ENCODE measurements at regions not wholly inside any gene's neighbourhood (a gene's known extent, or its start where the extent isn't known, plus 50 kb on each side); places are given as distances from the start of the nearest gene placed in this dataset.

DNA sequence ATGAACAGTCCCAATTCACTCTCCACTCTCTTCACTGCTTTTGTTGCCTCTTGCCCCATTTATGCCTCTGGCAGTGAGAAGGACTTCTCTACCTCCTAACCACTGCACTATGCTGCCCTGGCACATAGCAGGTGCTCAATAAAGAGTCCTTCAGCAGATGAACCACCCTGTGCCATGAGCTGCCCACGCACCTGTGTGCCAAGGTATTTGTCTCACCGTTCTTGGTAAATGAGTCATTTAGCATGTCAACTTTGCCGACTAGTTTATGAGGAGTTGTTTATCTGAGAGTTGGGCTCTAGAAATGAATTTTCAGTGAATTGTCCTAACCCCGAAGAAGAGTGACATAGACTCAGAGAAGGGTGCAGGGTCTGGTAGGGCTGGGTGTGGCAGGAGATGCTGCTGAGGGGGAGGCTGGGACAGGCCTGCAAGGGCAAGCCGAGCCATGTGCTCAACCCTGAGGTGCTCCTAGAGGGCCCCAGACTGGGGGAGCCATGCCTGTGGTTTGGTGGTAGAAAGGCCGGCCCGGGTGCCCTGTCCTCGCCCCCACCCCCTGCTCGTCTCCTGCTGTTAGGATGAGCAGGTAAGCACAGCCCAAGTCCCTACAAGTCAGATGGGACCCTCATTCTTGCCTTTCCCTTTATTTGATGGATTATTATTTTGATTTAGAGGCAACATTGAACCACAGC, 654.5 kb downstream of the MATN1 start:
- Histone ChIP-seq H3K9me3 (no peaks in the 10 kb centered on the region), H3K36me3 (no peaks in the 10 kb centered on the region), H3K27ac (no peak overlapping the region), H3K4me1 (no peaks in the 10 kb centered on the region), H3K4me3 (no peak overlapping the region), H3K27me3 (peaks cover 0 to 8% (median 2%) of the 10 kb centered on the region in 7 donors)
- TF ChIP-seq, protein P1, sequence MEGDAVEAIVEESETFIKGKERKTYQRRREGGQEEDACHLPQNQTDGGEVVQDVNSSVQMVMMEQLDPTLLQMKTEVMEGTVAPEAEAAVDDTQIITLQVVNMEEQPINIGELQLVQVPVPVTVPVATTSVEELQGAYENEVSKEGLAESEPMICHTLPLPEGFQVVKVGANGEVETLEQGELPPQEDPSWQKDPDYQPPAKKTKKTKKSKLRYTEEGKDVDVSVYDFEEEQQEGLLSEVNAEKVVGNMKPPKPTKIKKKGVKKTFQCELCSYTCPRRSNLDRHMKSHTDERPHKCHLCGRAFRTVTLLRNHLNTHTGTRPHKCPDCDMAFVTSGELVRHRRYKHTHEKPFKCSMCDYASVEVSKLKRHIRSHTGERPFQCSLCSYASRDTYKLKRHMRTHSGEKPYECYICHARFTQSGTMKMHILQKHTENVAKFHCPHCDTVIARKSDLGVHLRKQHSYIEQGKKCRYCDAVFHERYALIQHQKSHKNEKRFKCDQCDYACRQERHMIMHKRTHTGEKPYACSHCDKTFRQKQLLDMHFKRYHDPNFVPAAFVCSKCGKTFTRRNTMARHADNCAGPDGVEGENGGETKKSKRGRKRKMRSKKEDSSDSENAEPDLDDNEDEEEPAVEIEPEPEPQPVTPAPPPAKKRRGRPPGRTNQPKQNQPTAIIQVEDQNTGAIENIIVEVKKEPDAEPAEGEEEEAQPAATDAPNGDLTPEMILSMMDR (IDR thresholded peaks at IDR 0.05): no peak
- intact Hi-C loops (cut with DNase I): no loop called here
- DNase-seq: no peak
- ATAC-seq: no peak
- WGBS, 2 donors: 89 to 95% methylated on average over 9 of the region's 9 CpGs

DNA sequence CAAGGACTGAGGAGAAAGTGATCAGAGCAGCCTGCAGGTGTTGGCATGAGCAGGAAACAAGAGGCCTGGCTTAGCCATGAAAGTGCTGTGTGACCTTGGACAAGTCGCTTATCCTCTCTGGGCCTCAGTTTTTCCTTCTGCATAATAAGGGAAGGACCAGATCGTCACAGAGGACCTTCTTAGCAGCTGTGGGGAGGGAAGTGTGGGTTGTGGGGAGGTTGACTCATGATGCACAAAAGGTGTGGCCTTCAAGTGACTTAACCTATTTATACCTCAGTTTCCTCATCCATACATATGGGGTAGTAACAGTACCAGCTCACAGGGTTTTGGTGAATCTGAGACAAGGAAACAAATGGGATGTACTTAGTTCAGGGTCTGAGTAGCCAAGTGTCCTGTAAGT, 658.8 kb downstream of the MATN1 start:
- no peak for ATAC-seq

DNA sequence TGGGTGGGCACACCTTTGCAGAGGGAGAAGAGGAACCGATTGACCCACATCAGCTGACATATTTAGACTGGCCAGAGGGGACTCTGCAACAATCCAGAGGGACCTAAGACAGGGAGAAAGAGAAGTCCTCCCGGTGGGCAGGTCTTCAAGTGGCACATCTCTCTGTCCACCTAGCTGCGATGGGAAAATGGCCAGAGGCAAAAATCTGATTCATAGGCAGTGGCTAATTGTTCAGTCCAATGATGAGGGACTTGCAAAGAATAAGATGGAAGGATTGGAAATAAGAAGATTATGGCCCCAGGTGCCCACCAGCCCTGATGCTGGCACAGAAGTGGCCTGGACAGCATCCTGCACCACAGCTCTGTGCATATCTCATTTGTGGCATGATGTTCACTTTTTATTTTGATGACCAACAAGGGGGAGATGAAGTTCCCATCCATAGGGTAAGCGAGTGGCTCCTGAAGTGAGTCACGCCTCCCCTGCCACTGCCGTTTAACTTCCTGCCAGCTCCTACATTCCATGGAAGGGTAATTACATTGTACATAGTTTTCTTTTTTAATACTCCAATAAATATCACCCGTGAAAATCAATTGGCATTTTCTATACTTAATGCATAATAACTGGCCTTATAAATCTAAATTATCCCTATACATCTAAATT, 659.6 kb downstream of the MATN1 start:
- WGBS, 2 donors: 82 to 83% methylated on average over 7 of the region's 7 CpGs
- intact Hi-C loops (cut with DNase I): no loop called here
- TF ChIP-seq, protein P1 (IDR thresholded peaks at IDR 0.05): no peak
- H3K27me3 ChIP-seq: peaks cover 0 to 8% (median 0%) of the 10 kb centered on the region in 7 donors
- H3K4me3 ChIP-seq: no peak overlapping the region
- H3K27ac ChIP-seq: no peak overlapping the region
- no peaks in the 10 kb centered on the region for H3K36me3 ChIP-seq
- no peaks in the 10 kb centered on the region for H3K9me3 ChIP-seq
- no peaks in the 10 kb centered on the region for H3K4me1 ChIP-seq
- DNase-seq (no peak), ATAC-seq (no peak)

More for the DNA sequence above, 658.8 kb downstream of the MATN1 start:
- Histone ChIP-seq H3K9me3 (no peaks in the 10 kb centered on the region), H3K36me3 (no peaks in the 10 kb centered on the region), H3K4me1 (no peaks in the 10 kb centered on the region), H3K4me3 (no peak overlapping the region), H3K27me3 (peaks cover 0 to 8% (median 0%) of the 10 kb centered on the region in 7 donors), H3K27ac (no peak overlapping the region)
- WGBS, 2 donors: 69 to 78% methylated on average over 2 of the region's 2 CpGs
- TF ChIP-seq, protein P1 (IDR thresholded peaks at IDR 0.05): no peak
- DNase-seq: no peak
- intact Hi-C loops (cut with DNase I): no loop called here

DNA sequence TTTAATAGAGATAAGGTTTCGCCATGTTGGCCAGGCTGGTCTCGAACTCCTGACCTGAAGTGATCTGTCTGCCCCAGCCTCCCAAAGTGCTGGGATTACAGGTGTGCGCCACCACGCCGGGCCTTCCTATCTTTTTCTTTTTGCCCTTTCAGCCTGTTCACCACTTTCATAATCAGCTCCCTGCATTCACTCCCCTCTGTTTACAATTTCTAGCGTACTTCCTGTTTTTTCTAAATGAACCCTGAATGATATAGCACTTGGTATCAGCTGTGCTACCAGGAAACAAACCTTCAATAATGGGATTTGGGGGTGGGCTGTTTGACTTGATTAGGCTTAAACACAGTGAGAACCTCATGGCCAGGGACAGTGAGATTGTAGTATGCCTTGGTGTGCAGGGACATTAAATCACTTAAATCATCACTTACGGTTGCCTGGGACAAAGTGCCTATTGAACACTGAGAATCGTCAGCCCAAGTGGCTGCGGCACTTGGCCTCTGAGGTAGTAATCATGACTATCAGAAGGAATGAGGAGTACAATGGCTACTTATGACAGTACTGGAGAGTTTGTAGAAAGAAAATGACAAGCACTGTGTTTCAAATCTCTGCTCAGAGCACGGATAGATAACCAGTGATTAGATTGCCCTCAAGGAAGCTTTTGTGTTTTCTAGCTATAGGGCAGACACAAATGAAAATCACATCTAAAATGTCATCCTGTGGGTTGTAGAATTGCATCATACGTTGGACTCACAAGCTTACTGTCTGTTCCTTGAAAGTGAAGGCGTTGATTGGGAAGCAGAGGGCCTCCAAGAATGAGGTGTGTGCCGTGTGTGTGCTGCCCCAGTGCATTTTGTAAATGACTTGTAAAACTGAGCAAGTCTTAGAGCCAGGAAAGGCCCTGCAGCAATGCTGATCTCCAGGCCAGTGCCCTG, 661.8 kb downstream of the MATN1 start:
- DNase-seq (no peak), ATAC-seq (no peak)
- 69 to 77% methylated on average over 13 of the region's 13 CpGs for WGBS, 2 donors
- Histone ChIP-seq H3K4me1 (no peaks in the 10 kb centered on the region), H3K27me3 (peaks cover 0 to 16% (median 9%) of the 10 kb centered on the region in 7 donors), H3K9me3 (no peaks in the 10 kb centered on the region), H3K27ac (no peak overlapping the region), H3K4me3 (no peak overlapping the region), H3K36me3 (no peaks in the 10 kb centered on the region)
- intact Hi-C loops (cut with DNase I): no loop called here
- TF ChIP-seq, protein P1 (IDR thresholded peaks at IDR 0.05): no peak

All from heart right ventricle (tissue), 16 donors.